ENCODE measurements at regions not wholly inside any gene's neighbourhood (a gene's known extent, or its start where the extent isn't known, plus 50 kb on each side); places are given as distances from the start of the nearest gene placed in this dataset.

GRCh38 chr18:3394648-3395047, 55.3 kb upstream of the TGIF1 start:
- Histone ChIP-seq H3K27me3 (ENCODE audit: insufficient read depth, low read length) (no peaks in the 10 kb centered on the region; the same call in 1 of the 2 replicates), H2AFZ (ENCODE audit: low read length) (no peak overlapping the region), H3K79me2 (ENCODE audit: insufficient read depth, low read length) (no peaks in the 10 kb centered on the region), H3K4me1 (ENCODE audit: insufficient read depth, low read length, severe bottlenecking) (no peaks in the 10 kb centered on the region), H3K36me3 (ENCODE audit: insufficient read depth, low read length) (no peaks in the 10 kb centered on the region; the same call in 1 of the 2 replicates), H3K9me3 (ENCODE audit: low read length) (no peaks in the 10 kb centered on the region), H3K4me2 (ENCODE audit: low read length) (no peak overlapping the region), H3K27ac (ENCODE audit: low read depth, low read length, poor library complexity, severe bottlenecking) (no peak overlapping the region), H3K9ac (ENCODE audit: low read length) (no peak overlapping the region), H4K20me1 (ENCODE audit: insufficient read depth, low read length) (no peaks in the 10 kb centered on the region), H3K9me2 (ENCODE audit: low read depth, low read length) (no peaks in the 10 kb centered on the region), H3F3A (ENCODE audit: insufficient read depth, low read length) (no peaks in the 10 kb centered on the region), H3K4me3 (ENCODE audit: low read depth, low read length, poor library complexity, severe bottlenecking) (no peak overlapping the region)
- TF ChIP-seq EZH2 (IDR thresholded peaks at IDR 0.05; ENCODE audit: borderline replicate concordance, low read length) (no peak), CTCF (IDR thresholded peaks at IDR 0.05; ENCODE audit: low read length) (no peak)

GRCh38 chr18:3395466-3395865, 54.5 kb upstream of the TGIF1 start:
- no peak overlapping the region for H3K4me2 ChIP-seq (ENCODE audit: low read length)
- H3K79me2 ChIP-seq (ENCODE audit: insufficient read depth, low read length), result no peaks in the 10 kb centered on the region
- H3K9ac ChIP-seq (ENCODE audit: low read length), result no peak overlapping the region
- H4K20me1 ChIP-seq (ENCODE audit: insufficient read depth, low read length), result no peaks in the 10 kb centered on the region
- H3K9me2 ChIP-seq (ENCODE audit: low read depth, low read length), result no peaks in the 10 kb centered on the region
- TF ChIP-seq CTCF (IDR thresholded peaks at IDR 0.05; ENCODE audit: low read length) (no peak), EZH2 (IDR thresholded peaks at IDR 0.05; ENCODE audit: borderline replicate concordance, low read length) (no peak)
- H3F3A ChIP-seq (ENCODE audit: insufficient read depth, low read length), result no peaks in the 10 kb centered on the region
- no peaks in the 10 kb centered on the region for H3K4me1 ChIP-seq (ENCODE audit: insufficient read depth, low read length, severe bottlenecking)
- no peaks in the 10 kb centered on the region; the same call in 1 of the 2 replicates for H3K27me3 ChIP-seq (ENCODE audit: insufficient read depth, low read length)
- H3K4me3 ChIP-seq (ENCODE audit: low read depth, low read length, poor library complexity, severe bottlenecking), result no peak overlapping the region
- no peak overlapping the region for H2AFZ ChIP-seq (ENCODE audit: low read length)
- no peak overlapping the region for H3K27ac ChIP-seq (ENCODE audit: low read depth, low read length, poor library complexity, severe bottlenecking)
- no peaks in the 10 kb centered on the region; the same call in 1 of the 2 replicates for H3K36me3 ChIP-seq (ENCODE audit: insufficient read depth, low read length)
- H3K9me3 ChIP-seq (ENCODE audit: low read length), result no peaks in the 10 kb centered on the region

GRCh38 chr18:3397031-3397750, 52.8 kb upstream of the TGIF1 start:
- Histone ChIP-seq H3K27ac (ENCODE audit: low read depth, low read length, poor library complexity, severe bottlenecking) (no peak overlapping the region), H3K27me3 (ENCODE audit: insufficient read depth, low read length) (no peaks in the 10 kb centered on the region; the same call in 1 of the 2 replicates), H3K9me3 (ENCODE audit: low read length) (no peaks in the 10 kb centered on the region), H3K36me3 (ENCODE audit: insufficient read depth, low read length) (no peaks in the 10 kb centered on the region; the same call in 1 of the 2 replicates), H3K9me2 (ENCODE audit: low read depth, low read length) (no peaks in the 10 kb centered on the region), H3K4me3 (ENCODE audit: low read depth, low read length, poor library complexity, severe bottlenecking) (no peak overlapping the region), H3F3A (ENCODE audit: insufficient read depth, low read length) (no peaks in the 10 kb centered on the region), H3K79me2 (ENCODE audit: insufficient read depth, low read length) (no peaks in the 10 kb centered on the region), H3K4me2 (ENCODE audit: low read length) (no peak overlapping the region), H2AFZ (ENCODE audit: low read length) (no peak overlapping the region), H4K20me1 (ENCODE audit: insufficient read depth, low read length) (no peaks in the 10 kb centered on the region), H3K4me1 (ENCODE audit: insufficient read depth, low read length, severe bottlenecking) (peaks cover 7% of the 10 kb centered on the region), H3K9ac (ENCODE audit: low read length) (no peak overlapping the region)
- TF ChIP-seq EZH2 (IDR thresholded peaks at IDR 0.05; ENCODE audit: borderline replicate concordance, low read length), result no peak
- no peak for TF ChIP-seq CTCF (IDR thresholded peaks at IDR 0.05; ENCODE audit: low read length)

Data from OCI-LY1 (cell line).